ENCODE measurements at regions not wholly inside any gene's neighbourhood (a gene's known extent, or its start where the extent isn't known, plus 50 kb on each side); places are given as distances from the start of the nearest gene placed in this dataset.

DNA sequence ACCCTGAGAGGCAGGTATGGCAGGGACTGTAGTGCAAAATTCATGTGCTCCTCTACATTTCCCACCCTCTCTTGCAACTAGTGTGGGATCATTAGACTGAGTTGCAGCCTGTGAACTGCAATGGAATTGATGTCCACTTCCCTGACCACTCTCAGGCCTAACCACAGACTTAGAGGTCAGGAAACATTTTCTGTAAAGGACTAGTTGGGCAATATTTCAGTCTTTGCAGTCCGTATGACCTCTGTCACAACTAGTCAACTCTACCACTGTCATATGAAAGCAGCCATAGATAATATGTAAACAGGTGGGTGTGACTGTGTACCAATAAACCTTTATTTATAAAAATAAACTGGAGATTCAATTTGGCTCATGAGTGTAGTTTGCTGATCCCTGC is 134.4 kb upstream of the TOP1 start (continued):
- TF ChIP-seq, protein P1, sequence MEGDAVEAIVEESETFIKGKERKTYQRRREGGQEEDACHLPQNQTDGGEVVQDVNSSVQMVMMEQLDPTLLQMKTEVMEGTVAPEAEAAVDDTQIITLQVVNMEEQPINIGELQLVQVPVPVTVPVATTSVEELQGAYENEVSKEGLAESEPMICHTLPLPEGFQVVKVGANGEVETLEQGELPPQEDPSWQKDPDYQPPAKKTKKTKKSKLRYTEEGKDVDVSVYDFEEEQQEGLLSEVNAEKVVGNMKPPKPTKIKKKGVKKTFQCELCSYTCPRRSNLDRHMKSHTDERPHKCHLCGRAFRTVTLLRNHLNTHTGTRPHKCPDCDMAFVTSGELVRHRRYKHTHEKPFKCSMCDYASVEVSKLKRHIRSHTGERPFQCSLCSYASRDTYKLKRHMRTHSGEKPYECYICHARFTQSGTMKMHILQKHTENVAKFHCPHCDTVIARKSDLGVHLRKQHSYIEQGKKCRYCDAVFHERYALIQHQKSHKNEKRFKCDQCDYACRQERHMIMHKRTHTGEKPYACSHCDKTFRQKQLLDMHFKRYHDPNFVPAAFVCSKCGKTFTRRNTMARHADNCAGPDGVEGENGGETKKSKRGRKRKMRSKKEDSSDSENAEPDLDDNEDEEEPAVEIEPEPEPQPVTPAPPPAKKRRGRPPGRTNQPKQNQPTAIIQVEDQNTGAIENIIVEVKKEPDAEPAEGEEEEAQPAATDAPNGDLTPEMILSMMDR (IDR thresholded peaks at IDR 0.05 in 2 of 3, conservative IDR thresholded peaks at IDR 0.05 in 1 of 3; ENCODE audit: borderline replicate concordance in 1 of 3, insufficient read depth in 1 of 3, low read depth in 2 of 3, low read length in 2 of 3), result no peak
- TF ChIP-seq SRF (IDR thresholded peaks at IDR 0.05; ENCODE audit: low read depth), result no peak
- no peak for TF ChIP-seq ZFX (IDR thresholded peaks at IDR 0.05)
- TF ChIP-seq FOSL1 (IDR thresholded peaks at IDR 0.05; ENCODE audit: low read depth), result no peak

DNA sequence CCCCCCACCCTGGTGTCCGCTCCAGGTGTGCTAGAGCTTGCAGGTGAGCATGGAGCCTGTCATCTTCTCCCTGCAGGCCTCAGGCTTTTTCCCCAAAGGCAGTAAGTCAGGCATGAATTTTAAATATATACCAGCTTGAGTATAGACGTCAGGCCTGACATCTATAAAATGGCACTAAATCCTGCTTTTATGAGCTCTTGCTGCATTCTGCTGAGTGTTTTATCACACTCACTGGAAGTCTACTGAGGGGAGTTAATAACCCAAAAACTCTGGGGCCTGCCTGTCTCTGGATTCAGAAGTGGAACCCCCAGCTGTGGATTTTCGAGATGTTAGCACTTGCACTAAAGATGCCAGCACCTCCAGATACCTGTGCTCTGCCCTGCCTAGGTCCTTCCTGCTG is 133.4 kb upstream of the TOP1 start:
- DNase-seq (ENCODE audit: low read depth, low spot score), result no peak
- H3K36me3 ChIP-seq (ENCODE audit: control insufficient read depth in 1 of 2, insufficient read depth in 2 of 2, low read length in 2 of 2), result no peaks in the 10 kb centered on the region
- RAD21 ChIA-PET (ENCODE audit: low non-redundant PET in 1 of 2, low total read pairs in 2 of 2, uncharacterized antibody in 2 of 2, unreplicated experiment in 2 of 2), result no interaction called here
- no peak overlapping the region for H3K4me2 ChIP-seq (ENCODE audit: low read length)
- H3K27me3 ChIP-seq (ENCODE audit: insufficient read depth, low read length), result no peaks in the 10 kb centered on the region
- no peak for TF ChIP-seq TCF7L2 (IDR thresholded peaks at IDR 0.05; ENCODE audit: borderline replicate concordance, extremely low read depth, insufficient read depth, insufficient read length)
- TF ChIP-seq CEBPB (IDR thresholded peaks at IDR 0.05; ENCODE audit: low read depth), result no peak
- TF ChIP-seq EZH2 (IDR thresholded peaks at IDR 0.05), result no peak
- no peak for TF ChIP-seq ZFX (IDR thresholded peaks at IDR 0.05)
- no peak for TF ChIP-seq POLR2A (IDR thresholded peaks at IDR 0.05; ENCODE audit: borderline replicate concordance, extremely low read depth, insufficient read depth, insufficient read length)
- TF ChIP-seq RAD21 (IDR thresholded peaks at IDR 0.05; ENCODE audit: low read depth), result no peak
- no peak for TF ChIP-seq CBX3 (IDR thresholded peaks at IDR 0.05; ENCODE audit: low read depth)
- no peak for TF ChIP-seq YY1 (IDR thresholded peaks at IDR 0.05; ENCODE audit: extremely low read depth, insufficient replicate concordance, low read depth, low read length)
- TF ChIP-seq, protein P2, sequence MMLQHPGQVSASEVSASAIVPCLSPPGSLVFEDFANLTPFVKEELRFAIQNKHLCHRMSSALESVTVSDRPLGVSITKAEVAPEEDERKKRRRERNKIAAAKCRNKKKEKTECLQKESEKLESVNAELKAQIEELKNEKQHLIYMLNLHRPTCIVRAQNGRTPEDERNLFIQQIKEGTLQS (IDR thresholded peaks at IDR 0.05), result no peak
- no peak overlapping the region for H3K27ac ChIP-seq (ENCODE audit: low read depth, low read length)
- no peak overlapping the region for H3K9ac ChIP-seq (ENCODE audit: low read length)
- no peak for ATAC-seq
- intact Hi-C loops (cut with micrococcal nuclease), result no loop called here
- H3K4me3 ChIP-seq (replicated peaks in 1 of 2; ENCODE audit: low read depth in 1 of 2, low read length in 2 of 2), result no peak overlapping the region
- no peak overlapping the region for H2AFZ ChIP-seq (ENCODE audit: low read depth, low read length, poor library complexity, severe bottlenecking)
- no peaks in the 10 kb centered on the region for H4K20me1 ChIP-seq (ENCODE audit: insufficient read depth)
- POLR2A ChIA-PET, result no interaction called here
- no peaks in the 10 kb centered on the region for H3K79me2 ChIP-seq (ENCODE audit: insufficient read depth, low read length)
- H3K9me2 ChIP-seq (ENCODE audit: insufficient read depth), result no peaks in the 10 kb centered on the region
- H3K9me3 ChIP-seq (ENCODE audit: control insufficient read depth in 1 of 2, insufficient read depth in 1 of 2, low read depth in 1 of 2, low read length in 2 of 2), result no peaks in the 10 kb centered on the region
- CTCF ChIA-PET, result no interaction called here
- BruUV-seq (replicated peaks), result no TSS peak
- no peaks in the 10 kb centered on the region for H3K4me1 ChIP-seq (ENCODE audit: control insufficient read depth in 1 of 2, insufficient read depth in 2 of 2, low read length in 2 of 2)
